Endothelial cell of umbilical vein (primary cell): ENCODE measurements at regions not wholly inside any gene's neighbourhood (a gene's known extent, or its start where the extent isn't known, plus 50 kb on each side); places are given as distances from the start of the nearest gene placed in this dataset.

Experiments
- BruUV-seq: library from RNA; stranded (reverse); fragments of 400-500 nt; replicated peaks from 2 replicates; lab custom pipeline; 2021; lab: Mats Ljungman, UMichigan
- CTCF ChIA-PET: fragments of 300-600, 350-600 bp; sonication (Branson Sonifier 250); formaldehyde crosslinking; loops from one replicate; lab custom pipeline; 2021; ENCODE audit warnings: antibody characterized with exemption, inconsistent platforms; lab: Charles Lee
- POLR2A ChIA-PET: fragments of 300-600, 350-600 bp; sonication (Branson Sonifier 250); formaldehyde crosslinking; loops from one replicate; lab custom pipeline; 2021; ENCODE audit warnings: antibody characterized with exemption, inconsistent platforms; lab: Charles Lee
- DNase-seq: peaks from one replicate; pipeline ENCODE4 v3.0.0-alpha.2; 2011; ENCODE audit warnings: low read depth, low spot score
- FAIRE-seq: peaks from 2 replicates; lab custom pipeline; 2011; peaks lifted over from hg19 to GRCh38; lab: Jason Lieb, UNC
- H2AFZ ChIP-seq: 2 replicates; pipeline ENCODE4 v1.6.0; 2012; ENCODE audit warnings: low read depth, low read length, control low read depth, inconsistent platforms
- H3K27ac ChIP-seq: 2 replicates; pipeline ENCODE4 v1.5.1; 2011; ENCODE audit warnings: low read depth, mild to moderate bottlenecking, control low read depth, low read length, moderate library complexity; ENCODE audit not compliant: insufficient read depth
- H3K27me3 ChIP-seq, 2 experiments: 2 replicates each; pipeline versions ENCODE4 v1.6.0 to v1.6.1; 2011; ENCODE audit warnings: low read length in 2 of 2, mixed read lengths in 1 of 2; ENCODE audit not compliant: control insufficient read depth in 2 of 2, insufficient read depth in 2 of 2
- H3K36me3 ChIP-seq, 2 experiments: 2 replicates in 1 of 2; 3 replicates in 1 of 2; pipeline ENCODE4 v1.5.1; 2011; ENCODE audit warnings: low read length in 2 of 2, mild to moderate bottlenecking in 1 of 2, moderate library complexity in 1 of 2; ENCODE audit not compliant: control insufficient read depth in 2 of 2, insufficient read depth in 2 of 2; ENCODE audit errors: extremely low read depth in 1 of 2
- H3K4me1 ChIP-seq: 3 replicates; pipeline ENCODE4 v1.5.1; 2011; ENCODE audit warnings: mild to moderate bottlenecking, low read length; ENCODE audit not compliant: control insufficient read depth, insufficient read depth; ENCODE audit errors: extremely low read depth
- H3K4me2 ChIP-seq: 2 replicates; pipeline ENCODE4 v1.6.1; 2011; ENCODE audit warnings: low read length, control low read depth, mixed read lengths; ENCODE audit not compliant: insufficient read depth
- H3K4me3 ChIP-seq, 3 experiments: fragments of 200-600 bp in 1 of 3; sonication (generic), shearing (Covaris generic) in 1 of 3; replicated peaks in 1 of 3; 2 replicates each; pipeline ENCODE4 v1.5.1; 2011 to 2016; ENCODE audit warnings: control low read depth in 3 of 3, low read length in 3 of 3, mild to moderate bottlenecking in 2 of 3, inconsistent platforms in 1 of 3, low read depth in 1 of 3, moderate library complexity in 1 of 3; ENCODE audit not compliant: insufficient read depth in 1 of 3
- H3K79me2 ChIP-seq: 2 replicates; pipeline ENCODE4 v1.6.0; 2012; ENCODE audit warnings: low read length, inconsistent platforms; ENCODE audit not compliant: control insufficient read depth, insufficient read depth
- H3K9ac ChIP-seq: replicated peaks from 2 replicates; pipeline ENCODE3; 2011; ENCODE audit warnings: low read length, control low read depth; ENCODE audit not compliant: insufficient read depth; ENCODE audit errors: extremely low read depth
- H3K9me1 ChIP-seq: replicated peaks from 3 replicates; pipeline ENCODE4 v1.6.0; 2011; ENCODE audit warnings: mild to moderate bottlenecking, low read length; ENCODE audit not compliant: control insufficient read depth, insufficient read depth; ENCODE audit errors: extremely low read depth
- H3K9me3 ChIP-seq: replicated peaks from 2 replicates; pipeline ENCODE4 v1.5.1; 2012; ENCODE audit warnings: low read length, inconsistent platforms; ENCODE audit not compliant: control insufficient read depth, insufficient read depth
- H4K20me1 ChIP-seq: replicated peaks from 2 replicates; pipeline ENCODE3; 2011; ENCODE audit warnings: mild to moderate bottlenecking, low read length; ENCODE audit not compliant: control insufficient read depth, insufficient read depth; ENCODE audit errors: extremely low read depth
- CTCF ChIP-seq, 2 donors: IDR thresholded peaks; 1 replicate in 1 of 2; 2 replicates in 1 of 2; pipeline ENCODE4 v1.5.1; 2011; ENCODE audit warnings: low read length in 2 of 2, mild to moderate bottlenecking in 2 of 2, moderate library complexity in 2 of 2, control low read depth in 1 of 2, inconsistent platforms in 1 of 2, low read depth in 1 of 2; ENCODE audit not compliant: insufficient read depth in 1 of 2; ENCODE audit errors: extremely low read depth in 1 of 2
- EZH2 ChIP-seq: IDR thresholded peaks from 2 replicates; pipeline ENCODE4 v1.6.1; 2012; ENCODE audit warnings: borderline replicate concordance, low read depth, mild to moderate bottlenecking, moderate library complexity, low read length, inconsistent platforms; ENCODE audit not compliant: severe bottlenecking
- FOS ChIP-seq: IDR thresholded peaks from 2 replicates; pipeline ENCODE4 v1.6.1; 2011; ENCODE audit warnings: mild to moderate bottlenecking, low read length, moderate library complexity, borderline replicate concordance; ENCODE audit not compliant: insufficient read depth
- GATA2 ChIP-seq: IDR thresholded peaks from 2 replicates; pipeline ENCODE4 v1.7.0; 2011; ENCODE audit warnings: low read depth, mild to moderate bottlenecking, moderate library complexity, mixed read lengths, low read length; ENCODE audit not compliant: insufficient read length, insufficient read depth
- JUN ChIP-seq: IDR thresholded peaks from 2 replicates; pipeline ENCODE4 v1.6.1; 2011; ENCODE audit warnings: borderline replicate concordance, low read depth; ENCODE audit not compliant: insufficient read length, insufficient read depth
- MAX ChIP-seq: IDR thresholded peaks from 2 replicates; pipeline ENCODE4 v1.6.1; 2011; ENCODE audit not compliant: insufficient read depth, insufficient read length
- MYC ChIP-seq: IDR thresholded peaks from one replicate; pipeline ENCODE4 v1.6.1; 2011; ENCODE audit warnings: mild to moderate bottlenecking, low read depth, low read length
- POLR2A ChIP-seq: IDR thresholded peaks from 2 replicates; pipeline ENCODE4 v1.6.1; 2012; ENCODE audit warnings: low read depth, mild to moderate bottlenecking, control low read depth, low read length
- POLR2AphosphoS5 ChIP-seq: IDR thresholded peaks from 2 replicates; pipeline ENCODE4 v1.6.1; 2012; ENCODE audit warnings: low read depth, mild to moderate bottlenecking, control low read depth, low read length, moderate library complexity; ENCODE audit not compliant: insufficient read depth
- dilution Hi-C: fragments of 300-500 bp; cut with MboI; formaldehyde crosslinking; loops from one replicate; pipeline ENCODE4 v1.15.0; 2019; ENCODE audit warnings: low sequenced_read_pairs; ENCODE audit not compliant: extremely low pct_ligation_motif_present
- intact Hi-C: fragments of 100-400 bp; cut with micrococcal nuclease; formaldehyde crosslinking; loops from one replicate; pipeline ENCODE4 v1.10.0; 2022

- dilution Hi-C loops (no loop called here), intact Hi-C loops (loop anchor here (10.0 kb wide), 2 partner anchors 735 to 805 kb away; no protein-coding TSS in a partner anchor)
- Histone ChIP-seq H3K36me3 (no peaks in the 10 kb centered on the region), H3K9me1 (no peaks in the 10 kb centered on the region), H3K4me2 (no peak overlapping the region), H4K20me1 (no peaks in the 10 kb centered on the region), H3K9ac (no peak overlapping the region), H3K9me3 (no peaks in the 10 kb centered on the region), H3K79me2 (no peaks in the 10 kb centered on the region), H3K27me3 (peaks cover 2% of the 10 kb centered on the region in 2 experiments), H3K27ac (no peak overlapping the region), H2AFZ (no peak overlapping the region), H3K4me1 (no peaks in the 10 kb centered on the region), H3K4me3 (no peak overlapping the region)
- TF ChIP-seq CTCF (IDR thresholded peaks at IDR 0.05; ENCODE audit: extremely low read depth in 1 of 2, insufficient read depth in 1 of 2, low read depth in 1 of 2, low read length in 2 of 2) (no peak), FOS (no peak)
- POLR2A ChIA-PET, result no interaction called here
- BruUV-seq, result no TSS peak
- FAIRE-seq (no peak), DNase-seq (no peak)
- CTCF ChIA-PET, result no interaction called here
These were observed 435.8 kb upstream of the KLF12 start for GRCh38 chr13:74570046-74570445.

- H3K9me1 ChIP-seq, result no peaks in the 10 kb centered on the region
- no peaks in the 10 kb centered on the region for H3K79me2 ChIP-seq
- TF ChIP-seq EZH2 (no peak), CTCF (IDR thresholded peaks at IDR 0.05; ENCODE audit: extremely low read depth in 1 of 2, insufficient read depth in 1 of 2, low read depth in 1 of 2, low read length in 2 of 2) (no peak), MAX (no peak), FOS (no peak), MYC (no peak), JUN (no peak), POLR2A (no peak), POLR2AphosphoS5 (no peak), GATA2 (no peak)
- dilution Hi-C loops, result no loop called here
- H3K4me3 ChIP-seq, result no peak overlapping the region
- FAIRE-seq (no peak), DNase-seq (no peak)
- ChIA-PET POLR2A (no interaction called here), CTCF (interaction anchor here (1.0 kb wide), 1 partner anchor 650 kb away, joined by 3 read pairs; no protein-coding TSS in a partner anchor)
- H2AFZ ChIP-seq, result no peak overlapping the region
- intact Hi-C loops, result loop anchor here (5.0 kb wide), 1 partner anchor 37 kb away; no protein-coding TSS in a partner anchor
- H3K27me3 ChIP-seq, result peaks cover 2 to 3% of the 10 kb centered on the region in 2 experiments
- H3K9me3 ChIP-seq, result no peaks in the 10 kb centered on the region
- BruUV-seq, result no TSS peak
- no peaks in the 10 kb centered on the region for H3K36me3 ChIP-seq
- H3K4me2 ChIP-seq, result no peak overlapping the region
- no peaks in the 10 kb centered on the region for H3K4me1 ChIP-seq
- H3K9ac ChIP-seq, result no peak overlapping the region
- H4K20me1 ChIP-seq, result no peaks in the 10 kb centered on the region
- no peak overlapping the region for H3K27ac ChIP-seq
These were observed 435.0 kb upstream of the KLF12 start for GRCh38 chr13:74569251-74569650.
